Type B pancreatic cell (in vitro differentiated cells): ENCODE measurements at regions not wholly inside any gene's neighbourhood (a gene's known extent, or its start where the extent isn't known, plus 50 kb on each side); places are given as distances from the start of the nearest gene placed in this dataset.
A peak's percentile ranks its signal among the peaks of the same experiment; 100 is the strongest.

Source experiments
- DNase-seq: peaks from one replicate; pipeline ENCODE4 v3.0.0; 2021; ENCODE audit warnings: mixed read lengths; ENCODE audit not compliant: unreplicated experiment; ENCODE audit errors: extremely low spot score
- H3K27ac Mint-ChIP-seq: 2 replicates; pipeline ENCODE4 v1.8.0; 2021; ENCODE audit warnings: mild to moderate bottlenecking, mixed read lengths
- H3K27me3 Mint-ChIP-seq: 2 replicates; pipeline ENCODE4 v1.8.0; 2021; ENCODE audit warnings: mixed read lengths
- H3K36me3 Mint-ChIP-seq: 2 replicates; pipeline ENCODE4 v1.8.0; 2021; ENCODE audit warnings: mixed read lengths
- H3K4me1 Mint-ChIP-seq: one replicate; pipeline ENCODE4 v1.8.0; 2021; ENCODE audit warnings: mixed read lengths; ENCODE audit not compliant: unreplicated experiment
- H3K4me3 Mint-ChIP-seq: 2 replicates; pipeline ENCODE4 v1.8.0; 2021; ENCODE audit warnings: mild to moderate bottlenecking, mixed read lengths
- H3K9me3 Mint-ChIP-seq: 2 replicates; pipeline ENCODE4 v1.8.0; 2021; ENCODE audit warnings: mixed read lengths
- CTCF ChIP-seq: fragments of 200-600 bp; sonication (generic); conservative IDR thresholded peaks from 2 replicates; pipeline ENCODE4 v1.5.0; 2021; ENCODE audit warnings: antibody characterized with exemption, mild to moderate bottlenecking

GRCh38 chrX:38890326-38890725 is 89.1 kb downstream of the MID1IP1 start:
- DNase-seq, result no peak
- Mint-ChIP-seq H3K4me1 (peaks cover 8% of the 10 kb centered on the region), H3K9me3 (peaks cover 5% of the 10 kb centered on the region), H3K27me3 (no peaks in the 10 kb centered on the region), H3K27ac (no peak overlapping the region), H3K36me3 (no peaks in the 10 kb centered on the region), H3K4me3 (no peak overlapping the region)
- no peak for TF ChIP-seq CTCF

GRCh38 chrX:38890963-38891362 is 89.7 kb downstream of the MID1IP1 start:
- H3K27ac Mint-ChIP-seq, result no peak overlapping the region
- H3K27me3 Mint-ChIP-seq, result no peaks in the 10 kb centered on the region
- peaks cover 5% of the 10 kb centered on the region for H3K9me3 Mint-ChIP-seq
- no peak for TF ChIP-seq CTCF
- no peaks in the 10 kb centered on the region for H3K36me3 Mint-ChIP-seq
- peaks cover 8% of the 10 kb centered on the region for H3K4me1 Mint-ChIP-seq
- no peak overlapping the region for H3K4me3 Mint-ChIP-seq
- DNase-seq, result no peak

- no peaks in the 10 kb centered on the region for H3K36me3 Mint-ChIP-seq
- peaks cover 5% of the 10 kb centered on the region for H3K9me3 Mint-ChIP-seq
- TF ChIP-seq CTCF, result no peak
- H3K4me1 Mint-ChIP-seq, result peaks cover 8% of the 10 kb centered on the region
- H3K4me3 Mint-ChIP-seq, result no peak overlapping the region
- H3K27ac Mint-ChIP-seq, result peak overlapping the region; percentile 19
- H3K27me3 Mint-ChIP-seq, result no peaks in the 10 kb centered on the region
- no peak for DNase-seq
These were observed 90.6 kb downstream of the MID1IP1 start for GRCh38 chrX:38891641-38892413.

GRCh38 chrX:38893441-38893840 is 92.2 kb downstream of the MID1IP1 start:
- Mint-ChIP-seq H3K9me3 (peaks cover 5% of the 10 kb centered on the region), H3K27me3 (no peaks in the 10 kb centered on the region), H3K4me3 (no peak overlapping the region), H3K36me3 (no peaks in the 10 kb centered on the region), H3K4me1 (peaks cover 8% of the 10 kb centered on the region), H3K27ac (no peak overlapping the region)
- no peak for DNase-seq
- no peak for TF ChIP-seq CTCF

GRCh38 chrX:38895775-38896174 is 94.5 kb downstream of the MID1IP1 start:
- Mint-ChIP-seq H3K9me3 (peaks cover 11% of the 10 kb centered on the region), H3K27me3 (no peaks in the 10 kb centered on the region), H3K27ac (no peak overlapping the region), H3K4me3 (no peak overlapping the region), H3K36me3 (no peaks in the 10 kb centered on the region), H3K4me1 (peaks cover 8% of the 10 kb centered on the region)
- no peak for DNase-seq
- TF ChIP-seq CTCF, result no peak
